Left lung (tissue), 4 donors: ENCODE measurements at regions not wholly inside any gene's neighbourhood (a gene's known extent, or its start where the extent isn't known, plus 50 kb on each side); places are given as distances from the start of the nearest gene placed in this dataset.

Source experiments
- ATAC-seq: fragments of 200-7000 bp; cut with Tn5 transposase; one replicate; pipeline ENCODE4 v1.9.1; 2020; ENCODE audit warnings: moderate library complexity
- DNase-seq, 4 donors: peaks; one replicate each; pipeline ENCODE4 v3.0.0-alpha.2; 2013 to 2020
- H3K27ac ChIP-seq, 2 donors: fragments of 200-600 bp; sonication (generic) in 1 of 2; one replicate each; pipeline versions ENCODE4 v1.5.0 to v1.8.0; 2020 to 2021
- H3K27me3 ChIP-seq, 2 donors: fragments of 200-600 bp; sonication (generic) in 1 of 2; one replicate each; pipeline versions ENCODE4 v1.5.0 to v1.8.0; 2020 to 2021
- H3K36me3 ChIP-seq, 2 donors: fragments of 200-600 bp; sonication (generic) in 1 of 2; one replicate each; pipeline versions ENCODE4 v1.5.0 to v1.8.0; 2020 to 2021
- H3K4me1 ChIP-seq, 2 donors: fragments of 200-600 bp; one replicate each; pipeline ENCODE4 v1.8.0; 2021
- H3K4me3 ChIP-seq, 2 donors: fragments of 200-600 bp; sonication (generic) in 1 of 2; one replicate each; pipeline versions ENCODE4 v1.5.0 to v1.8.0; 2020 to 2021; ENCODE audit warnings: mild to moderate bottlenecking in 1 of 2
- H3K9me3 ChIP-seq, 2 donors: fragments of 200-600 bp; sonication (generic) in 1 of 2; one replicate each; pipeline versions ENCODE4 v1.5.0 to v1.8.0; 2020 to 2021
- intact Hi-C, 2 donors: fragments of 100-400 bp; cut with DNase I; formaldehyde crosslinking; loops; one replicate each; pipeline versions ENCODE4 v1.11.2 to v1.14.2; 2022
- TF ChIP-seq, protein P1 (sequence below), 2 donors: fragments of 200-600 bp; sonication (generic) in 1 of 2; IDR thresholded peaks; one replicate each; pipeline versions ENCODE4 v1.5.0 to v1.8.0; 2021; ENCODE audit warnings: antibody characterized with exemption in 2 of 2
- donor health status: DM: no; HTN: yes; CAD: no.
- donor health status: DM: no; HTN: no; CAD: no.

GRCh38 chr22:34476762-34477161 is 556.5 kb upstream of the LARGE1 start:
- ATAC-seq (no peak), DNase-seq (no peak)
- Histone ChIP-seq H3K4me1 (no peaks in the 10 kb centered on the region), H3K27me3 (no peaks in the 10 kb centered on the region), H3K36me3 (no peaks in the 10 kb centered on the region), H3K9me3 (peaks cover 0 to 18% of the 10 kb centered on the region in 2 donors), H3K27ac (no peak overlapping the region), H3K4me3 (no peak overlapping the region)
- intact Hi-C loops: no loop called here
- TF ChIP-seq, protein P1, sequence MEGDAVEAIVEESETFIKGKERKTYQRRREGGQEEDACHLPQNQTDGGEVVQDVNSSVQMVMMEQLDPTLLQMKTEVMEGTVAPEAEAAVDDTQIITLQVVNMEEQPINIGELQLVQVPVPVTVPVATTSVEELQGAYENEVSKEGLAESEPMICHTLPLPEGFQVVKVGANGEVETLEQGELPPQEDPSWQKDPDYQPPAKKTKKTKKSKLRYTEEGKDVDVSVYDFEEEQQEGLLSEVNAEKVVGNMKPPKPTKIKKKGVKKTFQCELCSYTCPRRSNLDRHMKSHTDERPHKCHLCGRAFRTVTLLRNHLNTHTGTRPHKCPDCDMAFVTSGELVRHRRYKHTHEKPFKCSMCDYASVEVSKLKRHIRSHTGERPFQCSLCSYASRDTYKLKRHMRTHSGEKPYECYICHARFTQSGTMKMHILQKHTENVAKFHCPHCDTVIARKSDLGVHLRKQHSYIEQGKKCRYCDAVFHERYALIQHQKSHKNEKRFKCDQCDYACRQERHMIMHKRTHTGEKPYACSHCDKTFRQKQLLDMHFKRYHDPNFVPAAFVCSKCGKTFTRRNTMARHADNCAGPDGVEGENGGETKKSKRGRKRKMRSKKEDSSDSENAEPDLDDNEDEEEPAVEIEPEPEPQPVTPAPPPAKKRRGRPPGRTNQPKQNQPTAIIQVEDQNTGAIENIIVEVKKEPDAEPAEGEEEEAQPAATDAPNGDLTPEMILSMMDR (IDR thresholded peaks at IDR 0.05): no peak

GRCh38 chr22:34481090-34481489 is 560.8 kb upstream of the LARGE1 start:
- Histone ChIP-seq H3K36me3 (no peaks in the 10 kb centered on the region), H3K4me3 (no peak overlapping the region), H3K27ac (no peak overlapping the region), H3K4me1 (no peaks in the 10 kb centered on the region), H3K27me3 (no peaks in the 10 kb centered on the region), H3K9me3 (peaks cover 0 to 20% of the 10 kb centered on the region in 2 donors)
- TF ChIP-seq, protein P1 (IDR thresholded peaks at IDR 0.05): no peak
- intact Hi-C loops: no loop called here
- no peak for DNase-seq
- no peak for ATAC-seq

DNA sequence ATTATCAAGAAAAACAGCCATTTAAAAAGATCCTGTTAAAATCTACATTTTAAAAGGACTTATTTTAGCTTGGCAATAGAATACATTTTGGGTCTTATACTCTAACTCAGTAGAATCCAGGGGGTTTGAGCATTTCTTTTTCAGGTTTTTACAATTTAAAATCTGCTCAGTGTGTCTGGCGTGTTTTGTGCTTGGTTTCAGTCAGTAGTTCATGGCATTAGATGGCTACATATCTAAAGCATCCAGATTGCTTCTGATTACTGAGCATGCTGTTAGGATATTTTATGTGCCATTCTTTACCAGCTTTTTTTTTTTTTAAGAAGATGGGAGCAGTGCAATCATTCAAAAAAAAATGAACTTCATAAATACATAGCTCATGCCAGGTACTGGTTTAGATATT is 566.1 kb upstream of the LARGE1 start:
- no peak for DNase-seq
- TF ChIP-seq, protein P1 (IDR thresholded peaks at IDR 0.05): no peak
- no peaks in the 10 kb centered on the region for H3K4me1 ChIP-seq

GRCh38 chr22:34489861-34490260 is 569.6 kb upstream of the LARGE1 start:
- DNase-seq (no peak), ATAC-seq (no peak)
- Histone ChIP-seq H3K36me3 (no peaks in the 10 kb centered on the region), H3K27me3 (no peaks in the 10 kb centered on the region), H3K4me1 (no peaks in the 10 kb centered on the region), H3K27ac (no peak overlapping the region), H3K9me3 (peaks cover 0 to 10% of the 10 kb centered on the region in 2 donors), H3K4me3 (no peak overlapping the region)
- intact Hi-C loops: no loop called here
- TF ChIP-seq, protein P1 (IDR thresholded peaks at IDR 0.05): no peak

More for the DNA sequence above, 566.1 kb upstream of the LARGE1 start:
- ATAC-seq: no peak
- Histone ChIP-seq H3K36me3 (no peaks in the 10 kb centered on the region), H3K27ac (no peak overlapping the region), H3K27me3 (no peaks in the 10 kb centered on the region), H3K4me3 (no peak overlapping the region), H3K9me3 (peaks cover 0 to 5% of the 10 kb centered on the region in 2 donors)
- intact Hi-C loops: no loop called here

- DNase-seq: no peak
- intact Hi-C loops: no loop called here
Observed at GRCh38 chr22:34490886-34491285, 570.6 kb upstream of the LARGE1 start.

More at GRCh38 chr22:34490886-34491285, 570.6 kb upstream of the LARGE1 start:
- Histone ChIP-seq H3K9me3 (peaks cover 0 to 10% of the 10 kb centered on the region in 2 donors), H3K4me3 (no peak overlapping the region), H3K36me3 (no peaks in the 10 kb centered on the region), H3K27ac (no peak overlapping the region), H3K27me3 (no peaks in the 10 kb centered on the region), H3K4me1 (no peaks in the 10 kb centered on the region)
- no peak for ATAC-seq
- TF ChIP-seq, protein P1 (IDR thresholded peaks at IDR 0.05): no peak
